ENCODE measurements at regions not wholly inside any gene's neighbourhood (a gene's known extent, or its start where the extent isn't known, plus 50 kb on each side); places are given as distances from the start of the nearest gene placed in this dataset.

- no peaks in the 10 kb centered on the region for H3K36me3 ChIP-seq
- DNase-seq (ENCODE audit: low read depth in 1 of 2, low spot score in 1 of 2): no peak
- H3K27me3 ChIP-seq: no peaks in the 10 kb centered on the region
- peak overlapping the region; percentile 24 for H3K27ac ChIP-seq
- no peaks in the 10 kb centered on the region for H3K9me3 ChIP-seq (ENCODE audit: low read depth)
- H3K4me1 ChIP-seq (ENCODE audit: low read depth): peaks cover 17% of the 10 kb centered on the region
- no peak for TF ChIP-seq CTCF (IDR thresholded peaks at IDR 0.05; ENCODE audit: low read depth, low read length)
- peak overlapping the region; percentile 66 for H3K4me3 ChIP-seq
These were observed 111.7 kb downstream of the NAV1 start for GRCh38 chr1:201650623-201650933.

- no peak for DNase-seq (ENCODE audit: low read depth in 1 of 2, low spot score in 1 of 2)
- TF ChIP-seq CTCF (IDR thresholded peaks at IDR 0.05; ENCODE audit: low read depth, low read length): no peak
- Histone ChIP-seq H3K9me3 (ENCODE audit: low read depth) (no peaks in the 10 kb centered on the region), H3K4me3 (no peak overlapping the region), H3K27me3 (no peaks in the 10 kb centered on the region), H3K4me1 (ENCODE audit: low read depth) (peaks cover 28% of the 10 kb centered on the region), H3K36me3 (no peaks in the 10 kb centered on the region), H3K27ac (no peak overlapping the region)
These were observed 113.3 kb downstream of the NAV1 start for GRCh38 chr1:201652181-201652580.

GRCh38 chr1:201653233-201653632, 114.3 kb downstream of the NAV1 start:
- Histone ChIP-seq H3K9me3 (ENCODE audit: low read depth) (no peaks in the 10 kb centered on the region), H3K27me3 (no peaks in the 10 kb centered on the region), H3K36me3 (no peaks in the 10 kb centered on the region), H3K4me1 (ENCODE audit: low read depth) (peaks cover 28% of the 10 kb centered on the region), H3K27ac (no peak overlapping the region), H3K4me3 (no peak overlapping the region)
- no peak for DNase-seq (ENCODE audit: low read depth in 1 of 2, low spot score in 1 of 2)
- no peak for TF ChIP-seq CTCF (IDR thresholded peaks at IDR 0.05; ENCODE audit: low read depth, low read length)

GRCh38 chr1:201653883-201654282, 115.0 kb downstream of the NAV1 start:
- peaks cover 28% of the 10 kb centered on the region for H3K4me1 ChIP-seq (ENCODE audit: low read depth)
- no peak for DNase-seq (ENCODE audit: low read depth in 1 of 2, low spot score in 1 of 2)
- no peaks in the 10 kb centered on the region for H3K27me3 ChIP-seq
- no peak for TF ChIP-seq CTCF (IDR thresholded peaks at IDR 0.05; ENCODE audit: low read depth, low read length)
- no peaks in the 10 kb centered on the region for H3K9me3 ChIP-seq (ENCODE audit: low read depth)
- no peaks in the 10 kb centered on the region for H3K36me3 ChIP-seq
- no peak overlapping the region for H3K4me3 ChIP-seq
- H3K27ac ChIP-seq: no peak overlapping the region

- H3K9me3 ChIP-seq (ENCODE audit: low read depth): no peaks in the 10 kb centered on the region
- H3K36me3 ChIP-seq: no peaks in the 10 kb centered on the region
- peaks cover 28% of the 10 kb centered on the region for H3K4me1 ChIP-seq (ENCODE audit: low read depth)
- DNase-seq (ENCODE audit: low read depth in 1 of 2, low spot score in 1 of 2): peak in 1 of 2 donors; percentile 73
- no peaks in the 10 kb centered on the region for H3K27me3 ChIP-seq
- no peak overlapping the region for H3K27ac ChIP-seq
- H3K4me3 ChIP-seq: no peak overlapping the region
- TF ChIP-seq CTCF (IDR thresholded peaks at IDR 0.05; ENCODE audit: low read depth, low read length): peak; percentile 26
These were observed 116.3 kb downstream of the NAV1 start for GRCh38 chr1:201655243-201655642.

- peak overlapping the region; percentile 43 for H3K27ac ChIP-seq
- H3K9me3 ChIP-seq (ENCODE audit: low read depth): no peaks in the 10 kb centered on the region
- H3K36me3 ChIP-seq: no peaks in the 10 kb centered on the region
- H3K4me1 ChIP-seq (ENCODE audit: low read depth): peaks cover 25% of the 10 kb centered on the region
- no peak for DNase-seq (ENCODE audit: low read depth in 1 of 2, low spot score in 1 of 2)
- no peak for TF ChIP-seq CTCF (IDR thresholded peaks at IDR 0.05; ENCODE audit: low read depth, low read length)
- no peak overlapping the region for H3K4me3 ChIP-seq
- H3K27me3 ChIP-seq: no peaks in the 10 kb centered on the region
These were observed 117.0 kb downstream of the NAV1 start for GRCh38 chr1:201655910-201656309.

Measured in cardiac muscle cell (in vitro differentiated cells and primary cell).